ENCODE measurements at regions not wholly inside any gene's neighbourhood (a gene's known extent, or its start where the extent isn't known, plus 50 kb on each side); places are given as distances from the start of the nearest gene placed in this dataset.

- TF ChIP-seq MYC (IDR thresholded peaks at IDR 0.05; ENCODE audit: low read depth, low read length) = no peak
- TF ChIP-seq CTCF (IDR thresholded peaks at IDR 0.05; ENCODE audit: low read depth, low read length) = no peak
- no peak for TF ChIP-seq POLR2A (IDR thresholded peaks at IDR 0.05; ENCODE audit: extremely low read depth, insufficient read length)
Measured at GRCh38 chr6:174036-174435, 118.3 kb upstream of the DUSP22 start.
